ENCODE measurements at regions not wholly inside any gene's neighbourhood (a gene's known extent, or its start where the extent isn't known, plus 50 kb on each side); places are given as distances from the start of the nearest gene placed in this dataset.
A peak's percentile ranks its signal among the peaks of the same experiment; 100 is the strongest.
"Not testable (repeated sequence)": the region's sequence is repeated elsewhere in the genome, so short reads cannot be mapped to it uniquely, and the experiment has no call there.

GRCh38 chr13:109419896-109420295 is 366.5 kb downstream of the IRS2 start:
- H3K27ac Mint-ChIP-seq = no peak overlapping the region
- no peaks in the 10 kb centered on the region for H3K27me3 Mint-ChIP-seq
- H3K4me1 Mint-ChIP-seq = no peaks in the 10 kb centered on the region
- peaks cover 2 to 4% (median 3%) of the 10 kb centered on the region in 3 donors for H3K9me3 Mint-ChIP-seq
- no peak overlapping the region for H3K4me3 Mint-ChIP-seq
- no peaks in the 10 kb centered on the region for H3K36me3 Mint-ChIP-seq

- no peak overlapping the region for H3K27ac Mint-ChIP-seq
- no peaks in the 10 kb centered on the region for H3K36me3 Mint-ChIP-seq
- H3K4me1 Mint-ChIP-seq = no peaks in the 10 kb centered on the region
- peaks cover 2 to 4% (median 3%) of the 10 kb centered on the region in 3 donors for H3K9me3 Mint-ChIP-seq
- no peaks in the 10 kb centered on the region for H3K27me3 Mint-ChIP-seq
- H3K4me3 Mint-ChIP-seq = no peak overlapping the region
Measured at GRCh38 chr13:109418111-109418510, 368.3 kb downstream of the IRS2 start.

GRCh38 chr13:109416001-109416400 is 370.4 kb downstream of the IRS2 start:
- H3K4me3 Mint-ChIP-seq = no peak overlapping the region
- no peak overlapping the region for H3K27ac Mint-ChIP-seq
- no peaks in the 10 kb centered on the region for H3K36me3 Mint-ChIP-seq
- H3K4me1 Mint-ChIP-seq = no peaks in the 10 kb centered on the region
- H3K27me3 Mint-ChIP-seq = no peaks in the 10 kb centered on the region
- peaks cover 2 to 4% (median 3%) of the 10 kb centered on the region in 3 donors for H3K9me3 Mint-ChIP-seq

GRCh38 chr13:109415057-109415456 is 371.3 kb downstream of the IRS2 start:
- Mint-ChIP-seq H3K4me1 (no peaks in the 10 kb centered on the region), H3K36me3 (no peaks in the 10 kb centered on the region), H3K4me3 (no peak overlapping the region), H3K9me3 (peaks cover 2 to 4% (median 3%) of the 10 kb centered on the region in 3 donors), H3K27ac (no peak overlapping the region), H3K27me3 (no peaks in the 10 kb centered on the region)

- H3K4me1 Mint-ChIP-seq = no peaks in the 10 kb centered on the region
- H3K9me3 Mint-ChIP-seq = peaks cover 2 to 4% (median 3%) of the 10 kb centered on the region in 3 donors
- no peaks in the 10 kb centered on the region for H3K36me3 Mint-ChIP-seq
- no peak overlapping the region for H3K4me3 Mint-ChIP-seq
- H3K27me3 Mint-ChIP-seq = no peaks in the 10 kb centered on the region
- no peak overlapping the region for H3K27ac Mint-ChIP-seq
Measured at GRCh38 chr13:109412283-109412901, 374.0 kb downstream of the IRS2 start.

- Mint-ChIP-seq H3K4me3 (peak overlapping the region in 1 of 4 donors; percentile 37), H3K36me3 (no peaks in the 10 kb centered on the region), H3K9me3 (no peaks in the 10 kb centered on the region), H3K27ac (no peak overlapping the region), H3K27me3 (no peaks in the 10 kb centered on the region), H3K4me1 (no peaks in the 10 kb centered on the region)
Measured at GRCh38 chr13:109410868-109411267, 375.5 kb downstream of the IRS2 start.

GRCh38 chr13:109408591-109409382 is 377.6 kb downstream of the IRS2 start:
- no peaks in the 10 kb centered on the region for H3K9me3 Mint-ChIP-seq
- H3K4me1 Mint-ChIP-seq = no peaks in the 10 kb centered on the region
- no peak overlapping the region for H3K4me3 Mint-ChIP-seq
- H3K36me3 Mint-ChIP-seq = no peaks in the 10 kb centered on the region
- H3K27ac Mint-ChIP-seq = no peak overlapping the region
- no peaks in the 10 kb centered on the region for H3K27me3 Mint-ChIP-seq

- H3K9me3 Mint-ChIP-seq = peaks cover 0 to 2% (median 2%) of the 10 kb centered on the region in 3 donors
- no peaks in the 10 kb centered on the region for H3K36me3 Mint-ChIP-seq
- no peak overlapping the region for H3K4me3 Mint-ChIP-seq
- no peak overlapping the region for H3K27ac Mint-ChIP-seq
- no peaks in the 10 kb centered on the region for H3K27me3 Mint-ChIP-seq
- no peaks in the 10 kb centered on the region for H3K4me1 Mint-ChIP-seq
Measured at GRCh38 chr13:109406376-109406992, 379.9 kb downstream of the IRS2 start.

- Mint-ChIP-seq H3K36me3 (no peaks in the 10 kb centered on the region), H3K9me3 (peaks cover 2 to 4% (median 3%) of the 10 kb centered on the region in 3 donors), H3K4me3 (no peak overlapping the region), H3K27ac (no peak overlapping the region), H3K4me1 (peaks cover 0 to 2% (median 0%) of the 10 kb centered on the region in 3 donors), H3K27me3 (no peaks in the 10 kb centered on the region)
Measured at GRCh38 chr13:109403012-109403421, 383.4 kb downstream of the IRS2 start.

GRCh38 chr13:109401891-109402290 is 384.5 kb downstream of the IRS2 start:
- peaks cover 2 to 4% (median 3%) of the 10 kb centered on the region in 3 donors for H3K9me3 Mint-ChIP-seq
- H3K4me3 Mint-ChIP-seq = no peak overlapping the region
- no peaks in the 10 kb centered on the region for H3K27me3 Mint-ChIP-seq
- no peaks in the 10 kb centered on the region for H3K36me3 Mint-ChIP-seq
- H3K4me1 Mint-ChIP-seq = peaks cover 0 to 2% (median 0%) of the 10 kb centered on the region in 3 donors
- H3K27ac Mint-ChIP-seq = no peak overlapping the region

- Mint-ChIP-seq H3K9me3 (peaks cover 2 to 4% (median 3%) of the 10 kb centered on the region in 3 donors), H3K27ac (no peak overlapping the region)
Measured at GRCh38 chr13:109401307-109401706, 385.1 kb downstream of the IRS2 start.

GRCh38 chr13:109400624-109401257 is 385.6 kb downstream of the IRS2 start:
- no peaks in the 10 kb centered on the region for H3K36me3 Mint-ChIP-seq
- H3K4me3 Mint-ChIP-seq = no peak overlapping the region
- no peak overlapping the region for H3K27ac Mint-ChIP-seq
- peaks cover 0 to 2% (median 0%) of the 10 kb centered on the region in 3 donors for H3K4me1 Mint-ChIP-seq
- peaks cover 2 to 5% (median 3%) of the 10 kb centered on the region in 3 donors for H3K9me3 Mint-ChIP-seq
- H3K27me3 Mint-ChIP-seq = no peaks in the 10 kb centered on the region

More at GRCh38 chr13:109401307-109401706, 385.1 kb downstream of the IRS2 start:
- peaks cover 0 to 2% (median 0%) of the 10 kb centered on the region in 3 donors for H3K4me1 Mint-ChIP-seq
- H3K36me3 Mint-ChIP-seq = no peaks in the 10 kb centered on the region
- H3K4me3 Mint-ChIP-seq = no peak overlapping the region
- H3K27me3 Mint-ChIP-seq = no peaks in the 10 kb centered on the region

GRCh38 chr13:109400209-109400608 is 386.2 kb downstream of the IRS2 start:
- H3K36me3 Mint-ChIP-seq = no peaks in the 10 kb centered on the region
- no peaks in the 10 kb centered on the region for H3K27me3 Mint-ChIP-seq

GRCh38 chr13:109398071-109398470 is 388.3 kb downstream of the IRS2 start:
- H3K27me3 Mint-ChIP-seq, H3K4me3 Mint-ChIP-seq, H3K27ac Mint-ChIP-seq, H3K9me3 Mint-ChIP-seq, H3K4me1 Mint-ChIP-seq, H3K36me3 Mint-ChIP-seq: not testable (repeated sequence)

More at GRCh38 chr13:109400209-109400608, 386.2 kb downstream of the IRS2 start:
- Mint-ChIP-seq H3K27ac (no peak overlapping the region), H3K9me3 (peaks cover 2 to 5% (median 3%) of the 10 kb centered on the region in 3 donors), H3K4me1 (peaks cover 0 to 2% (median 0%) of the 10 kb centered on the region in 3 donors), H3K4me3 (no peak overlapping the region)

GRCh38 chr13:109397285-109397684 is 389.1 kb downstream of the IRS2 start:
- no peaks in the 10 kb centered on the region for H3K27me3 Mint-ChIP-seq
- H3K4me3 Mint-ChIP-seq = no peak overlapping the region
- H3K27ac Mint-ChIP-seq = no peak overlapping the region
- H3K36me3 Mint-ChIP-seq = no peaks in the 10 kb centered on the region
- H3K9me3 Mint-ChIP-seq = peaks cover 3 to 6% (median 5%) of the 10 kb centered on the region in 3 donors
- peaks cover 0 to 2% (median 0%) of the 10 kb centered on the region in 3 donors for H3K4me1 Mint-ChIP-seq
